Duodenal mucosa (tissue), 2 donors: ENCODE measurements at regions not wholly inside any gene's neighbourhood (a gene's known extent, or its start where the extent isn't known, plus 50 kb on each side); places are given as distances from the start of the nearest gene placed in this dataset.

Source experiments
- H3K27ac ChIP-seq: one replicate; pipeline ENCODE4 v1.7.0; 2013; ENCODE audit warnings: low read depth, low read length
- H3K27me3 ChIP-seq, 2 donors: one replicate each; pipeline ENCODE4 v1.7.0; 2013; ENCODE audit warnings: low read length in 2 of 2, control low read depth in 1 of 2; ENCODE audit not compliant: insufficient read depth in 2 of 2, control insufficient read depth in 1 of 2
- H3K36me3 ChIP-seq, 2 donors: one replicate each; pipeline ENCODE4 v1.7.0; 2013; ENCODE audit warnings: low read length in 2 of 2, control low read depth in 1 of 2; ENCODE audit not compliant: insufficient read depth in 2 of 2, control insufficient read depth in 1 of 2
- H3K4me1 ChIP-seq, 2 donors: one replicate each; pipeline ENCODE4 v1.7.0; 2013; ENCODE audit warnings: low read length in 2 of 2, control low read depth in 1 of 2; ENCODE audit not compliant: insufficient read depth in 2 of 2, control insufficient read depth in 1 of 2
- H3K4me3 ChIP-seq, 2 donors: one replicate each; pipeline ENCODE4 v1.7.0; 2013; ENCODE audit warnings: low read length in 2 of 2, low read depth in 1 of 2
- H3K9ac ChIP-seq, 2 donors: one replicate each; pipeline ENCODE4 v1.7.0; 2013; ENCODE audit warnings: low read length in 2 of 2, low read depth in 1 of 2
- H3K9me3 ChIP-seq, 2 donors: one replicate each; pipeline ENCODE4 v1.7.0; 2013; ENCODE audit warnings: low read length in 2 of 2, control low read depth in 1 of 2; ENCODE audit not compliant: control insufficient read depth in 1 of 2

DNA sequence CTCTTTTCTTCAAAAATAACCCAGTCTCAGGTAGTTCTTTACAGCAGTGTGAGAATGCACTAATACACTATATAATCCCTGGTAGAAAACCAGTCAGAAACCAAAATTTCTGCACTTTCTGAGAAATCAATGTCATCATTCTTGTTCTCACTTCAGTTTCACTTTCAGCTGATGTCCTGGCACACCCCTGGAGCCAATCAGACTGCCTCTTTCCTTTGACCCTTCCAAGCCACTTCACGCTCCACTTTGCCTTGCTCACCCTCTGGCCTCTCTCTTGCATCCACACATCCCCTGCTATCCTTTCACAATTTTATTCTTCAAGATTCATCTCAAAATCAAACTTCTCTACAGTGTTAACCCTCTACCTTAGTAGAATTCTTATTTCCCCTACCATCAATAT is 181.1 kb downstream of the ASCL1 start:
- Histone ChIP-seq H3K27me3 (no peaks in the 10 kb centered on the region), H3K27ac (no peak overlapping the region), H3K9me3 (peaks cover 0 to 6% of the 10 kb centered on the region in 2 donors), H3K9ac (no peak overlapping the region), H3K4me3 (no peak overlapping the region), H3K4me1 (no peaks in the 10 kb centered on the region), H3K36me3 (no peaks in the 10 kb centered on the region)

DNA sequence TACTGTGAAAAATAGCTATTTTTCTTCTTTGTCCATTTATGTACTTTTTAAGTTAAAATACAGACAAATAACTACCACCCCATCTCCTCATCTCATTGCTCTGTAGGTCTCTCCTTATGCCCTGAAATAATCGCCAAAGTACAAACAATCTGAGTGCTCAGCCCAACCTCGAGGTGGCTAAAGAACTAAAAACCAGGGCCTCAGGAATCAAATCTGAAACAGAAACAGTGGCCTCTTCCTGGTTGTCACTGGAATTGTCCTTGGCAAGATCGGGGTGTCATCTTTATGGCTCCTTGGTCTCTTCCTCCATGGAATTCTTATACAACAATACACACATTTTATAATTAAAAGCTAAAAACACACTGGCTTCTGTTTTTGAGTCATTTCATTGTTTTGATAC is 182.4 kb downstream of the ASCL1 start:
- no peak overlapping the region for H3K4me3 ChIP-seq
- H3K9me3 ChIP-seq, result no peaks in the 10 kb centered on the region
- H3K27me3 ChIP-seq, result no peaks in the 10 kb centered on the region
- H3K4me1 ChIP-seq, result no peaks in the 10 kb centered on the region
- H3K36me3 ChIP-seq, result no peaks in the 10 kb centered on the region
- H3K27ac ChIP-seq, result no peak overlapping the region
- no peak overlapping the region for H3K9ac ChIP-seq

DNA sequence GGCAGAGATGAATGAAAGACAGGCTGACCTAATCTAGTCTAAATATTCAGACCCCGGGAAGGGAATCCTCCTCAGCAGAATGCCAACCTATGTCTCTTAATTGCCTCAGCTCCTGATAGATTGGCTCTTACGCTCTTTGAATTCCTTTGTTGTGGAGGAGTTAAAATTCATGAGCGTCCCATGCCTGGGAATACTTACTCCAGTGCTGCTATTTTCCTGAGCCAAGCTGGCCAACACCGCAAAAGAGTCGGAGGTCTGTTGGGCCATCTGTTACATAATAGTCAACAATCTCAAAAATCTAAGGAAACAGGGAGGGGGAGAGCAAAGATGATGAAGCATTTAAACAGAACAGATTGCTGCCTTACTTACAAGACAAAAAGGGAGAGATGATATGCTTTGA is 182.8 kb downstream of the ASCL1 start:
- Histone ChIP-seq H3K9ac (no peak overlapping the region), H3K4me3 (no peak overlapping the region), H3K27ac (no peak overlapping the region), H3K4me1 (no peaks in the 10 kb centered on the region), H3K9me3 (no peaks in the 10 kb centered on the region), H3K36me3 (no peaks in the 10 kb centered on the region), H3K27me3 (no peaks in the 10 kb centered on the region)

DNA sequence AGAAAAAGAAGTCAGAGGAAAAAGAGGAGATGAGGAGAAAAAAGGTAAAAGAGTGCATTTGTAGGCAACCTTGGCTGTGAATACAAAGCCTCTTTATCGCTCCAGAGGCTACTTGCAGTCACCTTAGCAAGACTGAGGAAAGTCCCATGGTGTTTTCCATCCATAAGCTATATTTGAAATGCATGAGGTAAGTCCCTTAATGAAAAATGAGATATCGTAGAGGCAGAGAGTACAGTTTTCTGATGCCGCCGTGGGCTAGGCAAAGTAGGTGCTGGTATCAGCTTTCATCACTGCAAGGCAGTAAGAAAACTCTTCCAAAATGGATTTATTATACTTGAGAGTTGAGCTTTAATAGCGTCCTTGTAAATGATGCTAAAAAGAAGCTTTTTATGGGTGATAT is 186.8 kb downstream of the ASCL1 start:
- Histone ChIP-seq H3K36me3 (no peaks in the 10 kb centered on the region), H3K4me1 (no peaks in the 10 kb centered on the region), H3K9me3 (no peaks in the 10 kb centered on the region)

DNA sequence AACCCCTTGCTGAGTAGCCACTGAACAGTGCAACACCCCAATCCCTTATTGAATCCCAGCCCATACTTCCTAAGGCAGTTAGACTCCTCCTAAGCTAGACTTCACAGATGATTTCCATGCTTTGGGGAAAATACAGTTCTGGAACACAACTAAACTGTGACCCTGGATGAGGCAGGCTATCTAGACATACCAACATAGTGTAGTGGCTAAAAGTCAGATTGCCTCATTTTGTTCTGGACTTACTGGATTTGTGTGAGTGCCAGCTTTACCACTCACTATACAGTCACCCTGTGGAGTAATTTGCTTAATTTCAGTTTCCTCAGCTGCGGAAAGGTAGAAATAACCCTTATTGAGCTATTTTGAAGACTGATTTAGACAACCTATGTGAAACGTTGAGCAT is 203.1 kb downstream of the ASCL1 start:
- H3K27me3 ChIP-seq, result no peaks in the 10 kb centered on the region
- no peak overlapping the region for H3K4me3 ChIP-seq
- no peak overlapping the region for H3K9ac ChIP-seq
- H3K4me1 ChIP-seq, result no peaks in the 10 kb centered on the region
- H3K36me3 ChIP-seq, result no peaks in the 10 kb centered on the region
- H3K9me3 ChIP-seq, result no peaks in the 10 kb centered on the region
- no peak overlapping the region for H3K27ac ChIP-seq

More for the DNA sequence above, 186.8 kb downstream of the ASCL1 start:
- H3K27me3 ChIP-seq, result no peaks in the 10 kb centered on the region
- no peak overlapping the region for H3K4me3 ChIP-seq
- no peak overlapping the region for H3K9ac ChIP-seq
- no peak overlapping the region for H3K27ac ChIP-seq

DNA sequence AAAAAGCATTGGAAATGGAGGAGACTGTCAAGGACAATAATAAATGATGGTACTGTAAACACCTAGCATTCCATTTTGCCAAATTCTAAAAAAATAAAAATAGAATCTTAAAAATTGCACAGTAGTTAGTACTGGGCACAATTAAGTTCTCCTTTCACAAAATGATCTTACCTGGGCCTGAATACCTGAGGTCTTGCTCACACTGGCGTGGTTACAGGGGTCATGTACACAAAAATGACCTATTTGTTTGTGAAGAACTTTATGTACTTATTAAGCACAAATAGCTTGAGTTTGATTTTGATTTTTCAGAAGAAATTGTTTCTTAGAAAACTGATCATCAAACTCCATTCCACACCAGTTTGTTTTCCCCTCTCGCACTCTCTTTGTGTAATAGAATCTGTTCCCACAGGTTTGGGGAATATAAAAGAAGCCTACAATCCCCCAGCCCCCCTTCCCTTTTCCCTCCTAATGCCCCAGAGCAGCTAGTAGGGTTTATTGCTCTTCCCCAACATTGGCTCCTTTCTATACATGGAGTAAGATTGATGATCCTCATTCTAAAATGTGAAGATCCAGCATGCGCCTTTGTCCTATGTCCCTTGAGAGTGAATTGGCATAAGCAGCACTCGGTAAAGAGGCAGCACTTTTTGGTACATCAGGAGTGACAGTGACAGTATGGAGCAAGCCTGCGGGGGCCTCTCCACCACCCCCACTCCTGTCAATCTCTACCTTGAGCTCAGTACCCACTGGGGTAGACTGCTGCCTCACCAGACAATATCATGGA is 204.3 kb downstream of the ASCL1 start:
- Histone ChIP-seq H3K4me3 (no peak overlapping the region), H3K27me3 (no peaks in the 10 kb centered on the region), H3K9me3 (no peaks in the 10 kb centered on the region), H3K9ac (no peak overlapping the region), H3K27ac (no peak overlapping the region), H3K4me1 (no peaks in the 10 kb centered on the region), H3K36me3 (no peaks in the 10 kb centered on the region)

DNA sequence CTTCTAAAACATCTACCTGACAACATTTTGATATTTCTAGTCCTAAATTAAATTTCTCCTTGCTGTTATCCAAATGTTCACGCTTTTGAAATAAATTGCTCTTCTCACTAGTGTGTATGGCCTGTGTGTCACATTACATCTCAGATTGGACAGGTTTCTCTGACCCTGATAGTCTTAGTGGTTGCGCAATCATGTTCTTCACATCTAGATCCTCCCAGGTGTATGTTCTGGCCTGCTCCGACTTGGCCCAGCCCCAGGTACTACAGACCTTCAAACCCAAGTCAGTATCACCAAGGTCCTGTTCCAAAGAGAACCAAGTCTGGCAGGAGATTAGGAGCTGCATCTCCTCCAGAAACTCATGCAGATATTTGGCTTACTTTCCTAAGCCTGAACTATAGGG is 209.5 kb downstream of the ASCL1 start:
- no peak overlapping the region for H3K9ac ChIP-seq
- no peaks in the 10 kb centered on the region for H3K36me3 ChIP-seq
- H3K27ac ChIP-seq, result no peak overlapping the region
- H3K9me3 ChIP-seq, result no peaks in the 10 kb centered on the region
- no peaks in the 10 kb centered on the region for H3K4me1 ChIP-seq
- H3K4me3 ChIP-seq, result no peak overlapping the region
- no peaks in the 10 kb centered on the region for H3K27me3 ChIP-seq

DNA sequence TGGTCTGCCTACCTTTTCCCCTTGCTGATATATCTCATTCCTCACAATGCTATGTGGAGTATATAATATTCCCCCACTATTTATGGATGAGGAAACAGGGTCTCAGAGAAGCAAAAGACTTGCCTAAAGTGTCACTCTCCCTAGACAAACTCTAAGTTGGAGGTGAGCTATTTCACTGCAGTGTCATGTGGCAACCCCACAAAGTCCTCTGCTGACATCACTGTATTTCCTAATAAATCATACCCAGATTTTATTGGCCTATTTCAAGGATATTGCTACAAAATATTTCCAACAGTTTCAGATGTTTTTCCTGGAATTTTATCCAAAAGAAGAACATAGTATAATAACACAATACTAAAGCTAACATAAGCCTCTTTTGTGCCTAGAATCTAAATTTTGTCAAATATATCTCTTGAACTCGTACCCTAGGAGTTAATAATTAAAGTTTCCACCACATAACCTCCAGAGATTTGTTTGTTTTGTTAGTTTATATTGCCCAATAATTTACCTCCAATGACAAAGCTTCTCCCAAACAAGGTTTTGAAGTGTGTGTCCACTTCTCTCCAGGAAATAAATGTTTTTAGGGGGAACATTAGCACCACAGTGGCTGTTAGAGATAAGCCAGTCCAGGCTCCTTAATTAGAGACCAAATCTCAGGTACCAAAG is 215.1 kb downstream of the ASCL1 start:
- H3K9ac ChIP-seq, result no peak overlapping the region

DNA sequence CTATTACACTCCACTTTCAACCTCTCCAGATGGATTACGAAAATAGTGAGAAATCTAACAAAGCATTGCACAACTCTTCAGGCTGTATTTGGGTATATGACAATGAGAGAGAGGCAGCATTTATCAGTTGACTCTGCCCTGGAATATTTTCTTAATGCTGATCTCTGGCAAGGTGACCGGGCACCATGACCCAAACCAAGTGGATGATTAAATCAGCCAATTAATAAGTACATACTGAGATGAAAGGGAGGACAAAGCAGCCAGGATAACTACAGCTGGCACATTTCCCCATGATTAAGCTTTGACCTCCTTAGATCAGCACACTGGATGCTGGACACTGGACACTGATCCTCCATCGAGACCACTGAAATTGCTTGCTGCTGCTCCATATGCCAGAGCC is 218.2 kb downstream of the ASCL1 start:
- Histone ChIP-seq H3K9ac (no peak overlapping the region), H3K27me3 (no peaks in the 10 kb centered on the region), H3K9me3 (no peaks in the 10 kb centered on the region), H3K27ac (no peak overlapping the region), H3K4me3 (no peak overlapping the region), H3K36me3 (no peaks in the 10 kb centered on the region), H3K4me1 (no peaks in the 10 kb centered on the region)

More for the DNA sequence above, 215.1 kb downstream of the ASCL1 start:
- Histone ChIP-seq H3K4me3 (no peak overlapping the region), H3K27me3 (no peaks in the 10 kb centered on the region), H3K36me3 (no peaks in the 10 kb centered on the region), H3K9me3 (no peaks in the 10 kb centered on the region), H3K4me1 (no peaks in the 10 kb centered on the region), H3K27ac (no peak overlapping the region)

DNA sequence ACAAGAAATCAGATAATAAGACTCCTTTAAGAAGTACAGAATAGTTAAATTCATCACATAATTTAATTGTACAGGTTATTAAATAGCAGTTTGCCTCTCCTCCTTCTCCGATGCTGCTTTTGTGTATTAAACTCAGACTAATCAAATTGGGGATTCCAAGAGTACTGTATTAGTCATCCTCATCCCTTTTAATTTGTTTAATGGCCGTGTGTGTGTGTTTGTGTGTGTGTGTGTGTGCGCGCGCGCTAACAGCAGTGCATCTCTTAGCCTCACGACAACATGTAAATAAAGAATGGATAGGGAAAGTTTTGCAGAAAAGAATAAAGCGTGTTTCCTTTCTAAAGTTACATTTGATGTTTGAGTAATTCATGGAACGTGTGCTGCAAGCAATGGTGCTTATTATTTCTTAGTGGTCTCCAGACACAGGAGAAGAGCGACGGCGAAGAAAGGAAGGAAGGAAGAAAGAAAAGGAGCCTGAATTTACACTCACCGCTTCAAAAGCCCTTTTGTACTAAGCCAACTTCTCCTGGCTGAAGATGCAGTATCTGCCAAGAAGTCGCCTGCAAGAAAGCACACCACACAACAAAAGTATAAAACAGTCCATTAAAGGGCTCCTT is 220.3 kb downstream of the ASCL1 start:
- Histone ChIP-seq H3K9ac (no peak overlapping the region), H3K27me3 (no peaks in the 10 kb centered on the region), H3K4me1 (no peaks in the 10 kb centered on the region), H3K9me3 (no peaks in the 10 kb centered on the region), H3K4me3 (no peak overlapping the region), H3K36me3 (no peaks in the 10 kb centered on the region), H3K27ac (no peak overlapping the region)
